NCI-H1417 (cell line): ENCODE measurements at regions not wholly inside any gene's neighbourhood (a gene's known extent, or its start where the extent isn't known, plus 50 kb on each side); places are given as distances from the start of the nearest gene placed in this dataset.
"Not testable (repeated sequence)": the region's sequence is repeated elsewhere in the genome, so short reads cannot be mapped to it uniquely, and the experiment has no call there.

Experiments
- DNase-seq, 3 experiments: peaks; one replicate each; lab custom pipeline; 2025; lab: John Stamatoyannopoulos, UW

- DNase-seq = no peak
Measured at GRCh38 chr14:84877061-84877460, 652.9 kb upstream of the FLRT2 start.

DNA sequence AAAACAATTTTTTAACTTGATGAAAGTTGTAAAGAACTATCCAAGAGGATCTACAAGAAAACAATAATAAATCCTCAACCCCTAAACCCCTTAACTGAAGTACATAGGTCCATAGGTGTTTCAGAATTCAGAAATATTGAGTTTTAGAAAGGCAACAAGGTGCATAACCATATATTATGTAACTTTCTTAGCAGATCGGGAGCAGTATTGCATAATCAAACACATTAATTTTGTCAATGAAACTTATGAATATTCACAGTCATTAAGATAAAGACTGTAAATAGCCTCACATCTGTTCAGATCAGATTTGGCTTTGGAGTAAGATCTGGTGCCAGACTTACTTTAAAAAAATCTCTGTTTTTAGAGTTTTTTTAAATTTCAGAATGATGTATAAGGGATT lies 647.1 kb upstream of the FLRT2 start:
- DNase-seq = no peak

DNA sequence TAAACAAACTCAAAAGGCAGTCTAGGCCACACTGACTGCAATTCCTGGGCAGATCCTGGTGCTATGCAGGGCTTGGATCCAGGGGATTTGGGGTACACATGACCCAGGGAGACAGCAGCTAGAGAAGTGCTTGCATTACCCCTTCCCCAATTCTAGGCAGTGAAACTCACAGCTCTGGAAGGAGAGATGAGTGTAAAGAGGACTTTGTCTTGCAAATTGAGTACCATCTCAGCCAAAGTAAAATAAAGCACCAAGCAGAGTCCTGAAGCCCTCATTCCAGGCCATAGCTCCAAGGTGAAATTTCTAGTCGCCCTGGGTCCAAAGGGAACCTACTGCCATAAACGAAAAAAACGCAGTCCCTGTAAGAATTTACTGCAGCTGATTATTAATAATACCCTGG lies 644.9 kb upstream of the FLRT2 start:
- no peak for DNase-seq

GRCh38 chr14:84891404-84891803 lies 638.5 kb upstream of the FLRT2 start:
- no peak for DNase-seq

DNA sequence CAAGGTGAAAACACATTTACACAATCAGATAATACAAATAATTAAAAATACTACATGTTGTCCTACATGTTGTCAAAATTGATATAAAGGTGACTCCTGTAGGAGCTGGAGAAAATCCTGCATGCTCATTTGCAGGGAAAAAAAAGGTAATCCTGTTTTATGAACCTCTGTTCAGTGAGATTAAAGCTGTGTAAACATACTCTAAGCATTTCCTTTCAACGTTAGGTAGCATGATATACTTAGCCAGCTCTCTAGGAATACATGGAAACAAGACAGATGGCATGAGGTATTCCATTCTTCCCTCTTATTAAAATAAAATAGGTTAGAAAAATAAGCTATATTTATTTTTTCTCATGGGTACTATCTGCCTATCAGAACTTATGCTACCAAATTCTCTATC lies 635.7 kb upstream of the FLRT2 start:
- DNase-seq = peak in 2 of 3 experiments; percentile 9 to 68

GRCh38 chr14:84922370-84922769 lies 607.6 kb upstream of the FLRT2 start:
- DNase-seq = no peak

GRCh38 chr14:84926656-84927055 lies 603.3 kb upstream of the FLRT2 start:
- no peak for DNase-seq

- peak in 2 of 3 experiments; percentile 36 to 59 for DNase-seq
Measured at GRCh38 chr14:84927096-84927827, 602.7 kb upstream of the FLRT2 start.

DNA sequence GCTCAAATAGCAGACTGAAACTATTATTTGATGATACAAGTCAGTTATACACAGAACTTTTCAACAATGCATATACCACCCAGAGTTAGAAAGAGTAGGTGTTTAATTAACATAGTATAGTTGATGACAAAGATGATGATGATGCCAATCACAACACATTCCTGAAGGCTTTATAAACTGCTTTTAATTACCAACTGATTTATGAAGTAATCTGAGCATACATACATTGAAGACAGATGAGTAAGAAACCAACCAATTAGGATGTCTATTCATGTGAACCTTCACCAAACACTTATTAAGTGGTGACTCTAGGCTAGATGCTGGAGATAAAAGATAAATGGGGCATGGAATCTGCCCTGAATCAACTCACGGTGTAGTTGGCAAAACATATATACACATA lies 600.9 kb upstream of the FLRT2 start:
- no peak for DNase-seq

GRCh38 chr14:84929834-84930233 lies 600.1 kb upstream of the FLRT2 start:
- no peak for DNase-seq

DNA sequence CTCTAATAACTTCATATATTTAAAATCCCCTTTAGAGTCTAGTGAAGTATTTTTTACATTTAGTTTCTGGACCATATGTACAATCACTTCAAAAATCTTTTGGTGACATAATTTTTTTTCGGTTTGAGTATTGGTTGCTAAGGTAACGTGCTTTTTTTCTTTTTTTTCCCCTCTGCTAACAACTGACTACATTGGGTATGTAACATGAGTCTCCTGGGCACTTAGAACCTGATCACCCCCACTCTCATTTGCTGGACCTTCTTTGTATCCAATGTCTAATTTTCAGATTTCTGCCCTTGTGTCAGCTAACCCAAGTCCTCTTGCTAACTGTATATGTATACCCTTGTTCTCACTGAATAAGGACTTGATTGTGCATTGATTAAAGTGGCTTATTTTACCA lies 592.9 kb upstream of the FLRT2 start:
- DNase-seq = no peak

DNA sequence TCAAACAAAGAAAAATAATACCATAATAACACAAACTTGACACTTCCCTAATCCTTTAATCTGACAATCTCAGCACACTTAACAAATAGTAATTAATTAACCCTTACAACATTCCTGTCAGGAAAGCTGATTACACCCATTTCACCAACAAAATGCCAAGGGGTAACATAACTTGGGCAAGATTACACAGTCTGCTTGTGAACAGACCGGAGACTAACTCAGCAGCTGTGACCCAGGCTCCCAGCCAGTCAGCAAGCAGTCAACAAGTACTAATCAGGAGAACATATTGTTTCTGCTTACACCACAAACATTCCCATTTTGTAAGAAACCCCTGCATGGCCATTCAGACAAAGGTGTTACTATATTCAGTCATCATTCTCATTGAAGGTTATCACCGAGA lies 592.5 kb upstream of the FLRT2 start:
- no peak for DNase-seq

DNA sequence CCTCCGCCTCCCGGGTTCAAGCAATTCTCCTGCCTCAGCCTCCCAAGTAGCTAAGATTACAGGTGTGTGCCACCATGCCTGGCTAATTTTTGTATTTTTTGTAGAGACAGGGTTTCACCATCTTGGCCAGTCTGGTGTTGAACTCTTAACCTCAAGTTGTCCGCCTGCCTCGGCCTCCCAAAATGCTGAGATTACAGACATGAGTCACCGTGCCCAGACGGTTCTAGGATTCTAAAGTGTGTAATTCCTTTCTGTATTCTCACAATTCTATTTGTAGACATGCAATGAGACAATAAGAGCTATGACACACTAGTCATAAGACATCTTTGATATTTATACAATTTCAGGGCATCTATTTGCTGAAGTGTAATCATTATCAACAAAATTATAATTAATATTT lies 585.0 kb upstream of the FLRT2 start:
- not testable (repeated sequence) for DNase-seq

DNA sequence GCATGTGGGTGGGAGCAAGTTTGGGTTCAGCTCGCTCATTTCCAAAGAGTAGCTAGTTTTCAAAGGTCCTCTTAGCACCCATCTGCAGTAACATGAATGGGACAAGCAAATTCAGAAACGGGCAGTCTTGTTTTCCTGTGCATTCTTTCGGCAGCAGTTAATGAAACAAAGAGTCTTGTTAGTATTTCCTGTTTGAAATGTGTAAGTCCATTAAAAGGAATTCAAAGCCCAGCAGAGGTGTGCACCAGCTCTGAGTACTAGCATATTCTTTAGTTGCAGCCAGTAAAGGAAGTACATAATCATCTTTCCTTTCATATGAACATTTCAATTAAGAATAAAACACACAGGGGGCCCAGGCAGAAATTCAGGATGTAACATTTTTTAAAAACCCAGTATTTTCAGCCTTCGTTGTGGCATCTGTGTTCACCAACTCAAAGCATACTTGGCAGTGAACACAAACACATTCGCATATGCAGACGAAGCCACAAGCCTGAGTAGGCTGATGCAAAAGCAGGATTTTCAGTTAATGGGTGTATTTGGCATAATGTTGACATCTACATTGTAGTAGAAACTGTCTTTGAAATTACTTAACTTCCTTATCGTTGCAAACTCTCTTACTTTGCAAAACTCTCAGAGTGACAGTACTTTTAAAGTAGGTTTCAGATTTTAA lies 570.0 kb upstream of the FLRT2 start:
- DNase-seq = no peak

GRCh38 chr14:84961637-84962036 lies 568.3 kb upstream of the FLRT2 start:
- peak in 2 of 3 experiments; percentile 47 to 53 for DNase-seq

DNA sequence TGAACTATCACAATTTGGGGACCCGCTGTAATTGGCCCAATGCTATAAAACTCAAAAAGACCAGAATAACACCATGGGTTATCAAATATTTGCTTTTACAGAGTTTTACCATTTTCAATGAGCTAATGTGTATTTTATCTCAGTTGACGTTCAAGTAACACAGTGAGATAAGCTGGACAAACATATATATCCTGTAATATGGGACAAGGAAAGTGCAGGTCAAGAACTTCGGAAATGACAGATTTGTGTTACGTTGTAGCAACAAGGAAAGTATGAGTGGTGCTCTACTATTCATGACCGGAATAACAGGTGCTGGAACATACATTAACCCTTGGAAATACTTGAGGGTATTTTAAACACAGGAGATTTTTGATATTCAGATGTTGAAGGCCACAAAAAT lies 566.4 kb upstream of the FLRT2 start:
- DNase-seq = no peak

GRCh38 chr14:84965279-84965678 lies 564.7 kb upstream of the FLRT2 start:
- no peak for DNase-seq

DNA sequence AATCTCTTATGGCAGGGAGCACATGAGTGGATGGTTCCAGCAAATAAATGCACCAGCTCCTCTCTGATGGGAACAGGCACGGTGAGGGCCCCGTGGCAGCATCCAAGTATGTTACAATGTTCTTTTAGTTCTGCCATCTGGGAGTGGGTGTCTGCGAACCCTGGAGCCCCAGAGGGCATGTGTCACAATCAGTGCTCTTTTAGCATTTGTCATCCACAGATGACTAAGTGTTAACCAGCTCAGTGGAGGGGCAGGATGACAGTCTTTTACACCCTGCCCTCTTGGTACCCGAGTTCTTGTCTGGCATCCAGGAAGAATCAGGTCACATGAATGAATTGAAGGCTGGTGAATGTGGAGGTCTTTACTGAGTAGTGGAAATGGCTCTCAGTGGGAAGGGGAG lies 560.4 kb upstream of the FLRT2 start:
- peak in 2 of 3 experiments; percentile 7 to 90 for DNase-seq

DNA sequence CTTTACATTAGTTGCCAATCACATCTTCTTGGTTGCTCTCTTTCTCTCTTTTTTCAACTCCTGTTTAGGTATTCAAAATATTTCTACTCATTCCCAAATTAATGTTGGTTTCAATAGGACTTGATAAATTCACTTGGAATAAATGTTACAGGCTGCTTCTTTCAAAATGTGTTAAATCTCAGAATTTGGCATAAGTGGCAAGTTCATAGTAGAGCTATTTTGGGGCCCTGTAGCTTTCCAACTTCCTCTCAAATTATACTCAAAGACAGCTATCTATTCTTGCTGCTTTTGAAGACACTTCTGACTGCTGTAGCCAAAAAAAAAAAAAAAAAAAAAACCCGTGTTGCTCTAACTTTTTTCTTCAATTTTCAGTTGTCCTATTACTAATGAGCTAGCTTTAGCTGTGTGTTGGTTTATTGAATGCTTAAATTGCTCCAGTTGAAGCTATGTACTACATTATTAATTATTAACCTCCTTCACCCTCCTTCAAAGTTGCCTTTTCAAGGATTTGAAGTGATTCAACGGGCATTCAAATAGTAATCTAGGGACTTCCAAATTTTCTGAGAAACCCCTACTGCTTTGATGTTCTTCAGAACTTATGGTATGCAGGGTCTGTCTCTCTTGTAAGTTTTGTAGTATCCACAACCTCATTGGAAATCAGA lies 554.6 kb upstream of the FLRT2 start:
- no peak for DNase-seq

DNA sequence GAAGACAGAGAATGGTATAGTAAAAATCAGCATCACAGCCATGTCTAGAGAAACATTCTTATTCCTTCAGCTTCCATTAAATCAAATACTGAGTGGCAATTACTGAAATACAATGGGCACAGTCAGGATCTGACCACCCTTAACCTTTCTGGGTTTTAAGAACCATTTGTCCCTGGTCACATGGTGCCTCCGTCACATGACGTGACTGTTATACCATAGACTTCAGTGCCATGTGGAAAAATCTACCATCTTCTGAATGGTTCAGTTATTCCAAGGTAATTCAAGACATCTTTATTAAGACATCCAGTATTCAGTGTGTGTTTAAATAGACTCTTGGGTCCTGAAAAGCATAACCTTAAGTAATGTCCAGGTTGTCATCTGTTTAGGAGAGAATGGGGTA lies 553.1 kb upstream of the FLRT2 start:
- DNase-seq = no peak

GRCh38 chr14:84987042-84987441 lies 542.9 kb upstream of the FLRT2 start:
- no peak for DNase-seq

GRCh38 chr14:84988357-84988756 lies 541.6 kb upstream of the FLRT2 start:
- no peak for DNase-seq

DNA sequence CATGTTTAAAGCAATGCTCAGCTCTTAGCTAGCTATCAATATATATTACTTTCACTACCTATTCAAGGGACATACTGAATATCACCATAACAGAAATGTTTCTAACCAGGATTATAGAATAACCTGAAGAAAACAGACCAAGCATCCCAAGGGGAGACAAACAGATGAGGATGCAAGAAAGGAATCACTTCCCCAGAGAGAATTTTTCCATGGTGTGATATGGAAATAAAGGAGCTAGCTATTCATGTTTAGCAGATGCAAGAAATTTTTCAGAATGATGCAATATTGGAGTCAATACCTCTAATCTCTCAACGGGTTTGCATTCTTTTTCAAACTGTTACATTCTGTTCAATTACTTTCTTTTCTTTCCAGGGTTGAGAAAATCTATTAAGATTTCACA lies 538.9 kb upstream of the FLRT2 start:
- no peak for DNase-seq
